Mammary epithelial cell (primary cell): ENCODE measurements at regions not wholly inside any gene's neighbourhood (a gene's known extent, or its start where the extent isn't known, plus 50 kb on each side); places are given as distances from the start of the nearest gene placed in this dataset.

ENCODE experiments used
- CTCF ChIP-seq, 2 donors: IDR thresholded peaks in 1 of 2; conservative IDR thresholded peaks in 1 of 2; 2 replicates each; pipeline ENCODE4 v1.5.1; 2011 to 2012; ENCODE audit warnings: inconsistent platforms in 2 of 2, low read length in 2 of 2, mild to moderate bottlenecking in 2 of 2, control low read depth in 1 of 2, low read depth in 1 of 2; ENCODE audit not compliant: insufficient read depth in 1 of 2; ENCODE audit errors: extremely low read depth in 1 of 2
- EZH2 ChIP-seq: IDR thresholded peaks from 2 replicates; pipeline ENCODE4 v1.6.1; 2012; ENCODE audit warnings: low read length, inconsistent platforms, borderline replicate concordance

- TF ChIP-seq CTCF (conservative IDR thresholded peaks at IDR 0.05 in 1 of 2, IDR thresholded peaks at IDR 0.05 in 1 of 2; ENCODE audit: extremely low read depth in 1 of 2, insufficient read depth in 1 of 2, low read depth in 1 of 2, low read length in 2 of 2) (no peak), EZH2 (no peak)
These were observed 68.6 kb upstream of the NEURL1B start for GRCh38 chr5:172572440-172572839.
